Sciatic nerve (tissue), 2 donors: ENCODE measurements at regions not wholly inside any gene's neighbourhood (a gene's known extent, or its start where the extent isn't known, plus 50 kb on each side); places are given as distances from the start of the nearest gene placed in this dataset.
"Not testable (repeated sequence)": the region's sequence is repeated elsewhere in the genome, so short reads cannot be mapped to it uniquely, and the experiment has no call there.

ENCODE experiments used
- ATAC-seq: fragments of 200-7000 bp; cut with Tn5 transposase; one replicate; pipeline ENCODE4 v1.9.1; 2020; ENCODE audit warnings: mild to moderate bottlenecking, moderate library complexity
- DNase-seq: peaks from one replicate; pipeline ENCODE4 v3.0.0-alpha.2; 2020; ENCODE audit warnings: low spot score
- intact Hi-C: fragments of 100-400 bp; cut with DNase I; formaldehyde crosslinking; loops from one replicate; pipeline ENCODE4 v1.14.2; 2022
- donor health status: DM: no; HTN: no; CAD: no.
- donor health status: DM: no; HTN: no; CAD: no.

- DNase-seq (no peak), ATAC-seq (no peak)
- intact Hi-C loops, result no loop called here
These were observed 613.1 kb downstream of the PKHD1 start for GRCh38 chr6:51474022-51474975.

- intact Hi-C loops, result no loop called here
- ATAC-seq (no peak), DNase-seq (no peak)
These were observed 609.6 kb downstream of the PKHD1 start for GRCh38 chr6:51477711-51478311.

- intact Hi-C loops, result no loop called here
- no peak for ATAC-seq
- no peak for DNase-seq
These were observed 608.1 kb downstream of the PKHD1 start for GRCh38 chr6:51479296-51479695.

- no peak for DNase-seq
- intact Hi-C loops, result no loop called here
- no peak for ATAC-seq
These were observed 607.4 kb downstream of the PKHD1 start for GRCh38 chr6:51480040-51480439.

GRCh38 chr6:51485869-51486268 lies 601.5 kb downstream of the PKHD1 start:
- DNase-seq, ATAC-seq, intact Hi-C loops: not testable (repeated sequence)

GRCh38 chr6:51487937-51488336 lies 599.5 kb downstream of the PKHD1 start:
- ATAC-seq (no peak), DNase-seq (no peak)
- intact Hi-C loops, result no loop called here

- ATAC-seq, result no peak
- intact Hi-C loops, result no loop called here
These were observed 598.3 kb downstream of the PKHD1 start for GRCh38 chr6:51489133-51489532.

GRCh38 chr6:51490101-51490500 lies 597.3 kb downstream of the PKHD1 start:
- ATAC-seq, result no peak

More at GRCh38 chr6:51489133-51489532, 598.3 kb downstream of the PKHD1 start:
- no peak for DNase-seq

GRCh38 chr6:51494342-51494741 lies 593.1 kb downstream of the PKHD1 start:
- no peak for ATAC-seq
- intact Hi-C loops, result no loop called here
- no peak for DNase-seq

More at GRCh38 chr6:51490101-51490500, 597.3 kb downstream of the PKHD1 start:
- intact Hi-C loops, result no loop called here
- DNase-seq, result no peak

- ATAC-seq, result no peak
- intact Hi-C loops, result no loop called here
- DNase-seq, result no peak
These were observed 592.3 kb downstream of the PKHD1 start for GRCh38 chr6:51495096-51495495.

GRCh38 chr6:51495610-51496396 lies 591.6 kb downstream of the PKHD1 start:
- ATAC-seq, result no peak
- no peak for DNase-seq
- intact Hi-C loops, result no loop called here

GRCh38 chr6:51502996-51503395 lies 584.4 kb downstream of the PKHD1 start:
- ATAC-seq (no peak), DNase-seq (no peak)
- intact Hi-C loops, result no loop called here

GRCh38 chr6:51505434-51505833 lies 582.0 kb downstream of the PKHD1 start:
- DNase-seq (no peak), ATAC-seq (no peak)
- intact Hi-C loops, result no loop called here

GRCh38 chr6:51509597-51509996 lies 577.8 kb downstream of the PKHD1 start:
- intact Hi-C loops, result no loop called here
- ATAC-seq (no peak), DNase-seq (no peak)

GRCh38 chr6:51511081-51511480 lies 576.3 kb downstream of the PKHD1 start:
- intact Hi-C loops, result no loop called here

GRCh38 chr6:51513891-51514747 lies 573.3 kb downstream of the PKHD1 start:
- intact Hi-C loops, result loop anchor here (2.0 kb wide), 1 partner anchor 47 kb away; no protein-coding TSS in a partner anchor
- ATAC-seq, result no peak
- no peak for DNase-seq

More at GRCh38 chr6:51511081-51511480, 576.3 kb downstream of the PKHD1 start:
- DNase-seq, result no peak
- ATAC-seq, result no peak

- no peak for ATAC-seq
- intact Hi-C loops, result loop anchor here (2.0 kb wide), 1 partner anchor 46 kb away; no protein-coding TSS in a partner anchor
- no peak for DNase-seq
These were observed 572.5 kb downstream of the PKHD1 start for GRCh38 chr6:51514748-51515402.

- DNase-seq, result no peak
- ATAC-seq, result no peak
- intact Hi-C loops, result no loop called here
These were observed 561.4 kb downstream of the PKHD1 start for GRCh38 chr6:51526049-51526448.
